GM12878 (cell line): ENCODE measurements at regions not wholly inside any gene's neighbourhood (a gene's known extent, or its start where the extent isn't known, plus 50 kb on each side); places are given as distances from the start of the nearest gene placed in this dataset.

ENCODE experiments used
- ATAC-seq: fragments of 200-7000 bp; cut with Tn5 transposase; 3 replicates; pipeline ENCODE4 v1.9.1; 2020; ENCODE audit warnings: mild to moderate bottlenecking, moderate library complexity
- BruUV-seq: library from RNA; stranded (reverse); fragments of 400-500 nt; replicated peaks from 2 replicates; lab custom pipeline; 2021; lab: Mats Ljungman, UMichigan
- CTCF ChIA-PET: fragments of 300-600 bp; sonication (Branson Sonifier 250); formaldehyde crosslinking; extraction: SDS; loops from one replicate; lab custom pipeline; 2021; ENCODE audit warnings: inconsistent platforms; lab: Yijun Ruan, JAX
- POLR2A ChIA-PET: fragments of 350-600 bp; formaldehyde crosslinking; extraction: SDS; loops from one replicate; lab custom pipeline; 2021; ENCODE audit warnings: inconsistent platforms; lab: Charles Lee
- RAD21 ChIA-PET: fragments of 300-600 bp; sonication (Branson Sonifier 250); formaldehyde crosslinking; loops from one replicate; lab custom pipeline; 2023; ENCODE audit warnings: antibody characterized with exemption; ENCODE audit not compliant: unreplicated experiment; lab: Charles Lee
- SMC1A ChIA-PET: fragments of 300-600 bp; sonication (Branson Sonifier 250); formaldehyde crosslinking; loops from one replicate; lab custom pipeline; 2023; ENCODE audit not compliant: unreplicated experiment, uncharacterized antibody; lab: Charles Lee
- DNase-seq: peaks from one replicate; pipeline ENCODE4 v3.0.0-alpha.2; 2011; ENCODE audit warnings: low read depth, low spot score
- FAIRE-seq: peaks from 3 replicates; lab custom pipeline; 2011; peaks lifted over from hg19 to GRCh38; lab: Jason Lieb, UNC
- H2AFZ ChIP-seq: 2 replicates; pipeline ENCODE4 v1.6.0; 2011; ENCODE audit warnings: low read depth, low read length, control low read depth; ENCODE audit not compliant: control insufficient read depth
- H3K27ac ChIP-seq: 2 replicates; pipeline ENCODE4 v1.5.1; 2011; ENCODE audit warnings: control low read depth; ENCODE audit not compliant: control insufficient read depth, insufficient read depth
- H3K27me3 ChIP-seq, 2 experiments: replicated peaks in 1 of 2; 2 replicates each; pipeline versions ENCODE4 v1.6.0 to v1.6.1; 2011; ENCODE audit warnings: low read length in 1 of 2; ENCODE audit not compliant: control insufficient read depth in 2 of 2, insufficient read depth in 2 of 2
- H3K36me3 ChIP-seq, 2 experiments: 2 replicates each; pipeline ENCODE4 v1.5.1; 2011; ENCODE audit warnings: low read length in 1 of 2; ENCODE audit not compliant: control insufficient read depth in 2 of 2, insufficient read depth in 2 of 2
- H3K4me1 ChIP-seq: 2 replicates; pipeline ENCODE4 v1.6.1; 2011; ENCODE audit warnings: mild to moderate bottlenecking, low read length, moderate library complexity, mixed read lengths; ENCODE audit not compliant: control insufficient read depth, insufficient read depth
- H3K4me2 ChIP-seq: 2 replicates; pipeline ENCODE4 v1.6.0; 2011; ENCODE audit warnings: control low read depth; ENCODE audit not compliant: control insufficient read depth, insufficient read depth
- H3K4me3 ChIP-seq: fragments of 200-600 bp; sonication (generic); 2 replicates; pipeline ENCODE4 v1.5.1; 2016
- H3K79me2 ChIP-seq: 2 replicates; pipeline ENCODE4 v1.6.0; 2011; ENCODE audit warnings: low read length; ENCODE audit not compliant: control insufficient read depth, insufficient read depth
- H3K9ac ChIP-seq: 2 replicates; pipeline ENCODE4 v1.8.0; 2011; ENCODE audit warnings: low read length, control low read depth, mixed read lengths; ENCODE audit not compliant: control insufficient read depth, insufficient read depth
- H3K9me3 ChIP-seq: replicated peaks from 3 replicates; pipeline ENCODE4 v1.5.1; 2011; ENCODE audit warnings: mild to moderate bottlenecking, low read length; ENCODE audit not compliant: control insufficient read depth, insufficient read depth
- H4K20me1 ChIP-seq: 2 replicates; pipeline ENCODE4 v1.6.0; 2011; ENCODE audit not compliant: control insufficient read depth, insufficient read depth
- BRCA1 ChIP-seq: IDR thresholded peaks from 2 replicates; pipeline ENCODE4 v1.6.1; 2011; ENCODE audit warnings: low read depth, low read length, improper control_type of control experiment
- E4F1 ChIP-seq: fragments of 450-650 bp; IDR thresholded peaks from 2 replicates; pipeline ENCODE4 v1.6.1; 2018; ENCODE audit warnings: borderline replicate concordance, mild to moderate bottlenecking; ENCODE audit not compliant: partially characterized antibody
- EED ChIP-seq: sonication (generic); IDR thresholded peaks from 2 replicates; pipeline ENCODE4 v1.6.1; 2016; ENCODE audit warnings: antibody characterized with exemption, low read depth
- HCFC1 ChIP-seq: fragments of 150-350 bp; IDR thresholded peaks from 2 replicates; pipeline ENCODE4 v1.6.1; 2014; ENCODE audit warnings: low read length
- HDAC6 ChIP-seq: fragments of 200-600 bp; sonication (generic); IDR thresholded peaks from one replicate; pipeline ENCODE4 v1.8.0; 2017; ENCODE audit warnings: antibody characterized with exemption; ENCODE audit not compliant: unreplicated experiment
- MAX ChIP-seq: IDR thresholded peaks from 2 replicates; pipeline ENCODE4 v1.6.1; 2012; ENCODE audit warnings: low read depth, low read length, improper control_type of control experiment
- MTA2 ChIP-seq: fragments of 450-650 bp; IDR thresholded peaks from 2 replicates; pipeline ENCODE4 v1.6.1; 2016; ENCODE audit warnings: low read depth, mild to moderate bottlenecking, moderate library complexity
- MYC ChIP-seq: IDR thresholded peaks from 2 replicates; pipeline ENCODE4 v1.6.1; 2011; ENCODE audit warnings: mild to moderate bottlenecking, low read length, moderate library complexity, inconsistent platforms; ENCODE audit not compliant: insufficient read depth, insufficient replicate concordance, insufficient read length, severe bottlenecking
- NFIC ChIP-seq: IDR thresholded peaks from 2 replicates; pipeline ENCODE4 v1.6.1; 2012; ENCODE audit warnings: low read depth, mild to moderate bottlenecking, inconsistent platforms, low read length, moderate library complexity
- PBX3 ChIP-seq: IDR thresholded peaks from 2 replicates; pipeline ENCODE4 v1.6.1; 2011; ENCODE audit warnings: mild to moderate bottlenecking, low read depth, low read length, moderate library complexity; ENCODE audit not compliant: insufficient replicate concordance
- POLR2AphosphoS2 ChIP-seq: IDR thresholded peaks from 2 replicates; pipeline ENCODE4 v1.6.1; 2011; ENCODE audit warnings: low read depth, mild to moderate bottlenecking, low read length, improper control_type of control experiment, moderate library complexity
- RAD21 ChIP-seq: IDR thresholded peaks from 2 replicates; pipeline ENCODE4 v1.6.1; 2011; ENCODE audit warnings: mild to moderate bottlenecking, low read depth, low read length, moderate library complexity; ENCODE audit not compliant: insufficient read depth
- RBBP5 ChIP-seq: fragments of 200-600 bp; sonication (generic); conservative IDR thresholded peaks from 2 replicates; pipeline ENCODE4 v1.6.1; 2016
- RCOR1 ChIP-seq: conservative IDR thresholded peaks from 2 replicates; pipeline ENCODE4 v1.6.1; 2012; ENCODE audit warnings: low read depth, low read length, improper control_type of control experiment
- SIX5 ChIP-seq: IDR thresholded peaks from 2 replicates; pipeline ENCODE4 v1.6.1; 2011; ENCODE audit warnings: mild to moderate bottlenecking, low read depth, low read length, moderate library complexity; ENCODE audit not compliant: severe bottlenecking
- STAT3 ChIP-seq: IDR thresholded peaks from 2 replicates; pipeline ENCODE4 v1.6.1; 2011; ENCODE audit warnings: low read depth, low read length, improper control_type of control experiment
- TCF3 ChIP-seq: IDR thresholded peaks from 2 replicates; pipeline ENCODE4 v1.6.1; 2012; ENCODE audit warnings: low read depth, mild to moderate bottlenecking, low read length, borderline replicate concordance; ENCODE audit not compliant: insufficient read depth
- WGBS: methylation state at CpG from one replicate; pipeline ENCODE4 v1.1.6; 2016; ENCODE audit warnings: low lambda C conversion rate; ENCODE audit not compliant: insufficient replicate concordance, insufficient coverage; ENCODE audit errors: missing lambda C conversion rate; 5-methylcytosine and 5-hydroxymethylcytosine counted together
- in situ Hi-C: fragments of 300-500 bp; cut with MboI; formaldehyde crosslinking; loops from 9 replicates; pipeline ENCODE4 v1.14.3; 2018; ENCODE audit warnings: mixed read lengths
- intact Hi-C: fragments of 100-400 bp; cut with micrococcal nuclease; formaldehyde crosslinking; loops from one replicate; pipeline ENCODE4 v1.14.2; 2022; ENCODE audit not compliant: unreplicated experiment

- Histone ChIP-seq H3K4me1 (no peaks in the 10 kb centered on the region), H3K4me2 (no peak overlapping the region), H3K36me3 (no peaks in the 10 kb centered on the region), H3K27me3 (no peaks in the 10 kb centered on the region), H2AFZ (no peak overlapping the region), H3K27ac (no peak overlapping the region), H3K9ac (no peak overlapping the region), H3K4me3 (no peak overlapping the region), H3K79me2 (no peaks in the 10 kb centered on the region), H3K9me3 (no peaks in the 10 kb centered on the region), H4K20me1 (no peaks in the 10 kb centered on the region)
- intact Hi-C loops (no loop called here), in situ Hi-C loops (no loop called here)
- ChIA-PET CTCF (no interaction called here), RAD21 (no interaction called here), SMC1A (no interaction called here), POLR2A (no interaction called here)
- no peak for ATAC-seq
- DNase-seq = no peak
- TF ChIP-seq POLR2AphosphoS2 (no peak), HDAC6 (no peak), SIX5 (no peak), RAD21 (no peak), STAT3 (no peak)
- no TSS peak for BruUV-seq
- FAIRE-seq = no peak
Observed at GRCh38 chr3:22383285-22383684, 632.3 kb upstream of the ZNF385D start.

GRCh38 chr3:22386107-22386506, 635.1 kb upstream of the ZNF385D start:
- no peak overlapping the region for H2AFZ ChIP-seq
- H3K9me3 ChIP-seq = no peaks in the 10 kb centered on the region
- 0% methylated on average over 2 of the region's 2 CpGs for WGBS
- ChIA-PET CTCF (no interaction called here), RAD21 (interaction anchor here (0.6 kb wide), 1 partner anchor 233 kb away, joined by 3 read pairs; no protein-coding TSS in a partner anchor), SMC1A (no interaction called here), POLR2A (no interaction called here)
- no peak overlapping the region for H3K9ac ChIP-seq
- H3K27me3 ChIP-seq = no peaks in the 10 kb centered on the region
- no peak overlapping the region for H3K27ac ChIP-seq
- no TSS peak for BruUV-seq
- ATAC-seq (no peak), DNase-seq (no peak), FAIRE-seq (no peak)
- H4K20me1 ChIP-seq = no peaks in the 10 kb centered on the region
- H3K79me2 ChIP-seq = no peaks in the 10 kb centered on the region
- H3K4me3 ChIP-seq = no peak overlapping the region
- no peak overlapping the region for H3K4me2 ChIP-seq
- H3K4me1 ChIP-seq = no peaks in the 10 kb centered on the region
- in situ Hi-C loops = no loop called here
- intact Hi-C loops = no loop called here
- no peaks in the 10 kb centered on the region for H3K36me3 ChIP-seq
- TF ChIP-seq RBBP5 (no peak), BRCA1 (no peak), MTA2 (no peak), HCFC1 (no peak), RCOR1 (no peak), E4F1 (no peak), MYC (no peak), NFIC (no peak), PBX3 (no peak), TCF3 (no peak), EED (no peak), MAX (no peak)
